Ishikawa (cell line): ENCODE measurements at regions not wholly inside any gene's neighbourhood (a gene's known extent, or its start where the extent isn't known, plus 50 kb on each side); places are given as distances from the start of the nearest gene placed in this dataset.

ENCODE experiments used
- CEBPB ChIP-seq: IDR thresholded peaks from 2 replicates; pipeline ENCODE4 v1.6.1; 2012
- CREB1 ChIP-seq: IDR thresholded peaks from 2 replicates; pipeline ENCODE4 v1.6.1; 2012; ENCODE audit warnings: low read depth
- EGR1 ChIP-seq: IDR thresholded peaks from 2 replicates; pipeline ENCODE4 v1.6.1; 2012
- EP300 ChIP-seq: IDR thresholded peaks from 2 replicates; pipeline ENCODE4 v1.6.1; 2012; ENCODE audit warnings: borderline replicate concordance
- FOXM1 ChIP-seq: IDR thresholded peaks from 2 replicates; pipeline ENCODE4 v1.6.1; 2012; ENCODE audit warnings: low read depth, borderline replicate concordance
- NFIC ChIP-seq: IDR thresholded peaks from 2 replicates; pipeline ENCODE4 v1.6.1; 2012
- RAD21 ChIP-seq: IDR thresholded peaks from 2 replicates; pipeline ENCODE4 v1.6.1; 2012; ENCODE audit warnings: low read depth
- REST ChIP-seq: IDR thresholded peaks from 2 replicates; pipeline ENCODE4 v1.6.1; 2012; ENCODE audit warnings: low read depth, mild to moderate bottlenecking
- TAF1 ChIP-seq: IDR thresholded peaks from 2 replicates; pipeline ENCODE4 v1.6.1; 2012; ENCODE audit warnings: low read depth, mild to moderate bottlenecking
- TCF12 ChIP-seq: IDR thresholded peaks from 2 replicates; pipeline ENCODE4 v1.6.1; 2012; ENCODE audit warnings: low read depth
- TEAD4 ChIP-seq: IDR thresholded peaks from 2 replicates; pipeline ENCODE4 v1.6.1; 2012
- YY1 ChIP-seq: IDR thresholded peaks from 2 replicates; pipeline ENCODE4 v1.6.1; 2012; ENCODE audit warnings: low read depth
- ZBTB7A ChIP-seq: IDR thresholded peaks from 2 replicates; pipeline ENCODE4 v1.6.1; 2012; ENCODE audit warnings: low read depth
- TF ChIP-seq, protein P1 (sequence below): IDR thresholded peaks from 2 replicates; pipeline ENCODE4 v1.6.1; 2012
- TF ChIP-seq, protein P2 (sequence below): IDR thresholded peaks from 2 replicates; pipeline ENCODE4 v1.6.1; 2012

DNA sequence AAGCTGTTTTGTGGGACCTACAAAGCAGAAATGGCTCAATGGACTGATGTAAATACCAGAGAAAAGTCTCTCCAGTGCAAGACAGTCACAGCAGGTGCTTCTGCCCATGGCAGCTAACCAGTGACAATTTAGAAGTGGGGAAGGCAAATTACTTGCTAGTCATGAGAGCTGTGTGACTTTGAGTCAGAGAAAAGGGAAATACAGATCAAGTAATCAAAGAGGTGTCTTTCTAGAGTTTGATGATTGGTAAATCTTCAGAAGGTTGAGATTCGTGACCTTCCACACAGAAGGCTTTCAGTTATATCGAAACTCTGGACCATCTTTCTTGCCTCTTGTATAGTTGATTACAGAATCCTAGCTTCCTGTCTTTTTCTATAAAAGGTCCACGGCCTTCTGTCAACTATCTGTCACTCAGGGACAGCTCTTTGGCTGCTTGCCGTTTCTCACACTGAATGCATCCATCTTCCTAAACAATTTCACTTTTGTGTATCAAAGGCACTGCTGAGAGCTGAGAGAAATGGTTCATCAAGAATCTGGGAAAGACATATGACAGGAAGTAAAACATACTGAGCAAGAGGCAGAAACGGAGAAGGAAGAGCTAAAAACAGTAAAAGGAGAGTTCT lies 993.9 kb upstream of the ACO1 start:
- TF ChIP-seq, protein P1, sequence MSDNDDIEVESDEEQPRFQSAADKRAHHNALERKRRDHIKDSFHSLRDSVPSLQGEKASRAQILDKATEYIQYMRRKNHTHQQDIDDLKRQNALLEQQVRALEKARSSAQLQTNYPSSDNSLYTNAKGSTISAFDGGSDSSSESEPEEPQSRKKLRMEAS, result no peak
- TF ChIP-seq TEAD4 (no peak), REST (no peak), FOXM1 (no peak), TAF1 (no peak), CREB1 (no peak), CEBPB (no peak), RAD21 (no peak), TCF12 (no peak), YY1 (no peak), NFIC (no peak), ZBTB7A (no peak), EP300 (no peak), EGR1 (no peak)
- TF ChIP-seq, protein P2, sequence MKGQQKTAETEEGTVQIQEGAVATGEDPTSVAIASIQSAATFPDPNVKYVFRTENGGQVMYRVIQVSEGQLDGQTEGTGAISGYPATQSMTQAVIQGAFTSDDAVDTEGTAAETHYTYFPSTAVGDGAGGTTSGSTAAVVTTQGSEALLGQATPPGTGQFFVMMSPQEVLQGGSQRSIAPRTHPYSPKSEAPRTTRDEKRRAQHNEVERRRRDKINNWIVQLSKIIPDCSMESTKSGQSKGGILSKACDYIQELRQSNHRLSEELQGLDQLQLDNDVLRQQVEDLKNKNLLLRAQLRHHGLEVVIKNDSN, result no peak

DNA sequence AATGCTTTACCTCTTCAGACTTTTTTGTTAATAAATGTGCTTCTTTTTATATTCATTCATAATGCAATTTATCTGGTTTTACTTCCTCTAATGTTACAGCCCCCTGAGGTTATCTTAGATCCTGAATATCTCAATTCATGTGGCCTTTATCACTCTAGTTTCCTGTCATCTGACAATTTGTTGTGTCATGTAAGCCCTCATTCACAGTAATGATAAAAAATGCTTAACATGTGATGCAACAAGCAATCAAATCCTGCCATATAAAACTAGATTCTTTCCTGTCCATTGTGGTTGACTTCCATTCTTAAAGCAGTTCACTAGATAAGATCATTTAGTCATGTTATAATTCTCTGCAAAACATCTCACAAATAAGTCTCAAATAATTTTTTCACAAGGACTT lies 991.2 kb upstream of the ACO1 start:
- TF ChIP-seq FOXM1 (no peak), REST (no peak), CEBPB (no peak), EP300 (no peak), TCF12 (no peak), ZBTB7A (no peak), YY1 (no peak), RAD21 (no peak), CREB1 (no peak), NFIC (no peak), TAF1 (no peak), EGR1 (no peak), TEAD4 (no peak)
- TF ChIP-seq, protein P2, result no peak
- TF ChIP-seq, protein P1, result no peak

DNA sequence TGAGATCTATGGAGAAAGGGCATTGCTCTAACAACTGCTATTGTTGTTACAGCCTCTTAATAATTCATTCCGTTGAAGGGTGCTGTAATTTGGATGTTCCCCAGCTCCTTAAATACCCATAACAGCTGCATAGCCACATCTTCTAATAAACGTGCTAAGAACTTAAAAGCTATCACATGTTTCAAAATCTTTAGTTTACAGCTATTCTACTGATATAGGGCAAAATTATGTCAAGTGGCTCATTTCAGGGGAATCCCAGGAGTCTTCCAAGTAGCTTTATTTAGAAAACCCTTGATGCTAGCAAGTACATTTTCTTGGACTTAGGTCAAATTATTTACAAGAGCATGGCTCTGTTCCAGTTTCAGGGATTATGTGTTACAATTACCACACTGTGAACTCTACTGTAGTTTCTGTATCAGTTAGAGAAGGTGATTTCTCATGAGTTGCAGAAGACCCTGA lies 990.4 kb upstream of the ACO1 start:
- peak; percentile 77 for TF ChIP-seq NFIC
- TF ChIP-seq RAD21, result no peak

GRCh38 chr9:31412081-31412480 lies 972.4 kb upstream of the ACO1 start:
- TF ChIP-seq ZBTB7A (no peak), TEAD4 (no peak)

- TF ChIP-seq, protein P2, result no peak
- TF ChIP-seq ZBTB7A, result no peak
- no peak for TF ChIP-seq FOXM1
- TF ChIP-seq TCF12, result no peak
Observed at GRCh38 chr9:31415164-31415563, 969.3 kb upstream of the ACO1 start.

DNA sequence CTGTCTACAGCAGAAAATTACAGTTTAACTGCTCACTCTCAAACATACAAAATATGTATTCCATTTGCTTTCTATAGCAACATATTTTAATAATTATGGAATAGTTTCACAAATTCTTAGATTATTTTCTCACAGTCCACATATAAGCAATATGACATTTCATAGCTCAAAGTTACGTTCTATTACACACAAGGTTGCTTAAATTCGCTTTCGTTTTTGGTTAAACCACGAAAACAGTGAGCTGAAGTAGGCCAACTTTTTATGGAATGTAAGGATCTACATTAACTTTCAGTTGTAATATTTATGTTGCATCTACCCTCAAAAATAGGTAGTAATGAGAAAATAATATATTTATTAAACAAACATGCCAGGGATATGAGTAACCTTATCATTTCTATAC lies 966.0 kb upstream of the ACO1 start:
- TF ChIP-seq TAF1, result no peak
- no peak for TF ChIP-seq TCF12
- TF ChIP-seq CREB1, result no peak
- no peak for TF ChIP-seq FOXM1
- TF ChIP-seq ZBTB7A, result no peak
- no peak for TF ChIP-seq TEAD4
- no peak for TF ChIP-seq NFIC
- TF ChIP-seq RAD21, result no peak
- TF ChIP-seq REST, result no peak
- no peak for TF ChIP-seq CEBPB
- no peak for TF ChIP-seq YY1
- TF ChIP-seq, protein P2, result no peak
- TF ChIP-seq EP300, result no peak
